ENCODE measurements at regions not wholly inside any gene's neighbourhood (a gene's known extent, or its start where the extent isn't known, plus 50 kb on each side); places are given as distances from the start of the nearest gene placed in this dataset.
"Not testable (repeated sequence)": the region's sequence is repeated elsewhere in the genome, so short reads cannot be mapped to it uniquely, and the experiment has no call there.

GRCh38 chr1:117747605-117748004 lies 141.8 kb downstream of the TENT5C start:
- H3K36me3 Mint-ChIP-seq (ENCODE audit: low read depth): no peaks in the 10 kb centered on the region

GRCh38 chr1:117751321-117751720 lies 145.5 kb downstream of the TENT5C start:
- peaks cover 7% of the 10 kb centered on the region for H3K4me1 Mint-ChIP-seq (ENCODE audit: low read depth)
- H3K27me3 Mint-ChIP-seq (ENCODE audit: insufficient read depth): peaks cover 28% of the 10 kb centered on the region
- no peak for DNase-seq (ENCODE audit: low spot score)
- H3K27ac Mint-ChIP-seq: no peak overlapping the region
- no peaks in the 10 kb centered on the region for H3K36me3 Mint-ChIP-seq (ENCODE audit: low read depth)
- H3K9me3 Mint-ChIP-seq: no peaks in the 10 kb centered on the region
- intact Hi-C loops (cut with micrococcal nuclease): loop anchor here (5.0 to 10.0 kb wide), 3 partner anchors 144 to 627 kb away; partner anchors contain the start of genes MAN1A2, TENT5C and TRIM45
- no peak overlapping the region for H3K4me3 Mint-ChIP-seq

More at GRCh38 chr1:117747605-117748004, 141.8 kb downstream of the TENT5C start:
- Mint-ChIP-seq H3K4me1 (ENCODE audit: low read depth) (no peaks in the 10 kb centered on the region), H3K9me3 (no peaks in the 10 kb centered on the region), H3K27me3 (ENCODE audit: insufficient read depth) (peaks cover 33% of the 10 kb centered on the region), H3K27ac (no peak overlapping the region), H3K4me3 (no peak overlapping the region)
- DNase-seq (ENCODE audit: low spot score): no peak
- intact Hi-C loops (cut with micrococcal nuclease): no loop called here

GRCh38 chr1:117752661-117753060 lies 146.8 kb downstream of the TENT5C start:
- H3K27me3 Mint-ChIP-seq (ENCODE audit: insufficient read depth): peaks cover 38% of the 10 kb centered on the region
- no peak for DNase-seq (ENCODE audit: low spot score)
- no peak overlapping the region for H3K27ac Mint-ChIP-seq
- intact Hi-C loops (cut with micrococcal nuclease): loop anchor here (5.0 to 10.0 kb wide), 3 partner anchors 145 to 628 kb away; partner anchors contain the start of genes MAN1A2, TENT5C and TRIM45
- H3K9me3 Mint-ChIP-seq: no peaks in the 10 kb centered on the region
- H3K36me3 Mint-ChIP-seq (ENCODE audit: low read depth): no peaks in the 10 kb centered on the region
- peaks cover 7% of the 10 kb centered on the region for H3K4me1 Mint-ChIP-seq (ENCODE audit: low read depth)
- no peak overlapping the region for H3K4me3 Mint-ChIP-seq

- intact Hi-C loops (cut with micrococcal nuclease): loop anchor here (5.0 to 10.0 kb wide), 3 partner anchors 146 to 628 kb away; partner anchors contain the start of genes MAN1A2, TENT5C and TRIM45
- H3K27me3 Mint-ChIP-seq (ENCODE audit: insufficient read depth): peaks cover 41% of the 10 kb centered on the region
These were observed 147.4 kb downstream of the TENT5C start for GRCh38 chr1:117753232-117753631.

GRCh38 chr1:117753652-117754051 lies 147.8 kb downstream of the TENT5C start:
- Mint-ChIP-seq H3K27me3 (ENCODE audit: insufficient read depth) (peaks cover 43% of the 10 kb centered on the region), H3K4me3 (no peak overlapping the region), H3K36me3 (ENCODE audit: low read depth) (no peaks in the 10 kb centered on the region), H3K27ac (no peak overlapping the region), H3K4me1 (ENCODE audit: low read depth) (peaks cover 13% of the 10 kb centered on the region), H3K9me3 (no peaks in the 10 kb centered on the region)
- no peak for DNase-seq (ENCODE audit: low spot score)
- intact Hi-C loops (cut with micrococcal nuclease): loop anchor here (1.0 to 10.0 kb wide), 5 partner anchors 146 to 629 kb away; partner anchors contain the start of genes MAN1A2, TENT5C and TRIM45

More at GRCh38 chr1:117753232-117753631, 147.4 kb downstream of the TENT5C start:
- no peaks in the 10 kb centered on the region for H3K9me3 Mint-ChIP-seq
- no peak for DNase-seq (ENCODE audit: low spot score)
- no peak overlapping the region for H3K27ac Mint-ChIP-seq
- no peaks in the 10 kb centered on the region for H3K36me3 Mint-ChIP-seq (ENCODE audit: low read depth)
- H3K4me3 Mint-ChIP-seq: no peak overlapping the region
- peaks cover 9% of the 10 kb centered on the region for H3K4me1 Mint-ChIP-seq (ENCODE audit: low read depth)

- intact Hi-C loops (cut with micrococcal nuclease): loop anchor here (1.0 to 10.0 kb wide), 5 partner anchors 147 to 630 kb away; partner anchors contain the start of genes MAN1A2, TENT5C and TRIM45
These were observed 148.5 kb downstream of the TENT5C start for GRCh38 chr1:117754061-117754969.

GRCh38 chr1:117757668-117758067 lies 151.8 kb downstream of the TENT5C start:
- Mint-ChIP-seq H3K4me1 (ENCODE audit: low read depth) (peaks cover 19% of the 10 kb centered on the region), H3K27ac (no peak overlapping the region), H3K4me3 (no peak overlapping the region), H3K36me3 (ENCODE audit: low read depth) (no peaks in the 10 kb centered on the region), H3K9me3 (no peaks in the 10 kb centered on the region), H3K27me3 (ENCODE audit: insufficient read depth) (peaks cover 45% of the 10 kb centered on the region)
- intact Hi-C loops (cut with micrococcal nuclease): loop anchor here (1.0 to 10.0 kb wide), 7 partner anchors 65 to 633 kb away; partner anchors contain the start of genes MAN1A2 and TRIM45
- no peak for DNase-seq (ENCODE audit: low spot score)

More at GRCh38 chr1:117754061-117754969, 148.5 kb downstream of the TENT5C start:
- peaks cover 19% of the 10 kb centered on the region for H3K4me1 Mint-ChIP-seq (ENCODE audit: low read depth)
- no peaks in the 10 kb centered on the region for H3K9me3 Mint-ChIP-seq
- H3K4me3 Mint-ChIP-seq: no peak overlapping the region
- H3K27me3 Mint-ChIP-seq (ENCODE audit: insufficient read depth): peaks cover 48% of the 10 kb centered on the region
- no peaks in the 10 kb centered on the region for H3K36me3 Mint-ChIP-seq (ENCODE audit: low read depth)
- H3K27ac Mint-ChIP-seq: no peak overlapping the region
- peak; percentile 16 for DNase-seq (ENCODE audit: low spot score)

GRCh38 chr1:117758444-117759316 lies 152.8 kb downstream of the TENT5C start:
- H3K36me3 Mint-ChIP-seq (ENCODE audit: low read depth): no peaks in the 10 kb centered on the region
- intact Hi-C loops (cut with micrococcal nuclease): loop anchor here (1.0 to 10.0 kb wide), 7 partner anchors 66 to 634 kb away; partner anchors contain the start of genes MAN1A2 and TRIM45
- no peaks in the 10 kb centered on the region for H3K9me3 Mint-ChIP-seq
- H3K4me3 Mint-ChIP-seq: peak overlapping the region; percentile 68
- peaks cover 13% of the 10 kb centered on the region for H3K4me1 Mint-ChIP-seq (ENCODE audit: low read depth)
- H3K27ac Mint-ChIP-seq: no peak overlapping the region
- peak; percentile 51 for DNase-seq (ENCODE audit: low spot score)
- H3K27me3 Mint-ChIP-seq (ENCODE audit: insufficient read depth): peaks cover 45% of the 10 kb centered on the region

- Mint-ChIP-seq H3K27me3 (ENCODE audit: insufficient read depth) (peaks cover 42% of the 10 kb centered on the region), H3K36me3 (ENCODE audit: low read depth) (no peaks in the 10 kb centered on the region), H3K27ac (no peak overlapping the region), H3K4me1 (ENCODE audit: low read depth) (peaks cover 11% of the 10 kb centered on the region), H3K4me3 (no peak overlapping the region), H3K9me3 (no peaks in the 10 kb centered on the region)
- intact Hi-C loops (cut with micrococcal nuclease): loop anchor here (2.0 to 10.0 kb wide), 4 partner anchors 67 to 635 kb away; partner anchors contain the start of genes MAN1A2 and TRIM45
- no peak for DNase-seq (ENCODE audit: low spot score)
These were observed 153.7 kb downstream of the TENT5C start for GRCh38 chr1:117759535-117759934.

GRCh38 chr1:117760069-117760468 lies 154.2 kb downstream of the TENT5C start:
- Mint-ChIP-seq H3K36me3 (ENCODE audit: low read depth) (no peaks in the 10 kb centered on the region), H3K9me3 (no peaks in the 10 kb centered on the region), H3K27ac (no peak overlapping the region), H3K4me1 (ENCODE audit: low read depth) (peaks cover 11% of the 10 kb centered on the region), H3K27me3 (ENCODE audit: insufficient read depth) (peaks cover 38% of the 10 kb centered on the region), H3K4me3 (no peak overlapping the region)
- intact Hi-C loops (cut with micrococcal nuclease): no loop called here
- DNase-seq (ENCODE audit: low spot score): no peak

GRCh38 chr1:117760485-117760884 lies 154.6 kb downstream of the TENT5C start:
- Mint-ChIP-seq H3K4me3 (no peak overlapping the region), H3K9me3 (no peaks in the 10 kb centered on the region), H3K36me3 (ENCODE audit: low read depth) (no peaks in the 10 kb centered on the region), H3K27me3 (ENCODE audit: insufficient read depth) (peaks cover 37% of the 10 kb centered on the region), H3K4me1 (ENCODE audit: low read depth) (peaks cover 11% of the 10 kb centered on the region), H3K27ac (no peak overlapping the region)
- no peak for DNase-seq (ENCODE audit: low spot score)
- intact Hi-C loops (cut with micrococcal nuclease): no loop called here

GRCh38 chr1:117767756-117768155 lies 161.7 kb downstream of the GDAP2 start:
- peaks cover 33% of the 10 kb centered on the region for H3K9me3 Mint-ChIP-seq
- H3K4me1 Mint-ChIP-seq (ENCODE audit: low read depth); intact Hi-C loops (cut with micrococcal nuclease); DNase-seq (ENCODE audit: low spot score); H3K4me3 Mint-ChIP-seq; H3K36me3 Mint-ChIP-seq (ENCODE audit: low read depth); H3K27ac Mint-ChIP-seq; H3K27me3 Mint-ChIP-seq (ENCODE audit: insufficient read depth): not testable (repeated sequence)
